ENCODE measurements at regions not wholly inside any gene's neighbourhood (a gene's known extent, or its start where the extent isn't known, plus 50 kb on each side); places are given as distances from the start of the nearest gene placed in this dataset.

DNA sequence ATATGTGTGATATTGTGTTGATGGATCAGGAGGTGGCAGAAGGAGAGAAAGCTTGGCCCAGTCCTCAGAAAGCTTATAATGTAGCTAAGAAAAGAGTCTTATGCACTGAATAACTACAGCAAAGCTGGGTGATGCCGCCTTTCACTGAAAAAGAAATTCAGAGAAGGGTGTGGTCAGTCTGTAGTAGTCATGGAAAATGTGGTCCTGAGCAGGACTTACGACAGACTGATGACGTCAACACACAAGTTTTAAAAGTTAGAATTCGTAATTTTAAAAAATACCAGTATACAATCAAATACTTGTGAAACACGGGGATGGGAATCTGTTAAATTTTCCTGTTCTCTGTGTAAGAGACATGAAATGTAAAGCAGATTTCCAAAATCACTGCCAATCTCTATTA lies 87.0 kb upstream of the RAPGEF2 start:
- Histone ChIP-seq H3K9ac (ENCODE audit: low read depth in 1 of 2, low read length in 2 of 2) (no peak overlapping the region), H3K4me3 (ENCODE audit: low read length in 2 of 2) (no peak overlapping the region), H3K4me1 (ENCODE audit: control insufficient read depth in 2 of 2, insufficient read depth in 2 of 2, low read length in 2 of 2) (no peaks in the 10 kb centered on the region), H3K27me3 (ENCODE audit: control insufficient read depth in 2 of 2, insufficient read depth in 2 of 2, low read length in 2 of 2) (no peaks in the 10 kb centered on the region), H3K9me3 (ENCODE audit: control insufficient read depth in 2 of 2, low read length in 2 of 2) (no peaks in the 10 kb centered on the region), H3K27ac (ENCODE audit: low read depth in 2 of 2, low read length in 2 of 2) (no peak overlapping the region), H3K36me3 (ENCODE audit: control insufficient read depth in 2 of 2, insufficient read depth in 2 of 2, low read length in 2 of 2) (no peaks in the 10 kb centered on the region)

DNA sequence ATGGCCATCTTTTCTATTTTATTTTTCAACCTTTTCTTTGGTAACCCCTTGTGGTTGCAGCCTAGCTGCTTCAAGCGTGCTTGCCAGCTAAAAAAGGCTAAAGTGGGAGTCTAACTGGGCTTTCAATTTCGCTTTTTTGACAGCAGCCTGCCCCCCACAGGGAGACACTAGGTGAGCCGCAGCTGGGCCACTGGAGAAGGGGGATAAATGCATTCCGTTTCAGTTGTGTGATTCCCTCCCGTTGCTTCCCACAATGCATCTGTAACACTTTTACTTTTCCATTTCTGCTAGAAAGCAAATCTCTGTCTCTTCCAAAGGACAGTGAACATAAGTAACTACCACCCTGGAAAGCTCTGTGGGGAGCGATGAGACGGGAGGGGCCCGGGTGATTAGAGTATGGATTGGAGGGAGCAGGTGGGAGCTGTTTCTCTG lies 86.3 kb upstream of the RAPGEF2 start:
- Histone ChIP-seq H3K4me3 (ENCODE audit: low read length in 2 of 2) (no peak overlapping the region), H3K36me3 (ENCODE audit: control insufficient read depth in 2 of 2, insufficient read depth in 2 of 2, low read length in 2 of 2) (no peaks in the 10 kb centered on the region), H3K9ac (ENCODE audit: low read depth in 1 of 2, low read length in 2 of 2) (no peak overlapping the region), H3K4me1 (ENCODE audit: control insufficient read depth in 2 of 2, insufficient read depth in 2 of 2, low read length in 2 of 2) (no peaks in the 10 kb centered on the region), H3K9me3 (ENCODE audit: control insufficient read depth in 2 of 2, low read length in 2 of 2) (no peaks in the 10 kb centered on the region), H3K27ac (ENCODE audit: low read depth in 2 of 2, low read length in 2 of 2) (no peak overlapping the region), H3K27me3 (ENCODE audit: control insufficient read depth in 2 of 2, insufficient read depth in 2 of 2, low read length in 2 of 2) (no peaks in the 10 kb centered on the region)

DNA sequence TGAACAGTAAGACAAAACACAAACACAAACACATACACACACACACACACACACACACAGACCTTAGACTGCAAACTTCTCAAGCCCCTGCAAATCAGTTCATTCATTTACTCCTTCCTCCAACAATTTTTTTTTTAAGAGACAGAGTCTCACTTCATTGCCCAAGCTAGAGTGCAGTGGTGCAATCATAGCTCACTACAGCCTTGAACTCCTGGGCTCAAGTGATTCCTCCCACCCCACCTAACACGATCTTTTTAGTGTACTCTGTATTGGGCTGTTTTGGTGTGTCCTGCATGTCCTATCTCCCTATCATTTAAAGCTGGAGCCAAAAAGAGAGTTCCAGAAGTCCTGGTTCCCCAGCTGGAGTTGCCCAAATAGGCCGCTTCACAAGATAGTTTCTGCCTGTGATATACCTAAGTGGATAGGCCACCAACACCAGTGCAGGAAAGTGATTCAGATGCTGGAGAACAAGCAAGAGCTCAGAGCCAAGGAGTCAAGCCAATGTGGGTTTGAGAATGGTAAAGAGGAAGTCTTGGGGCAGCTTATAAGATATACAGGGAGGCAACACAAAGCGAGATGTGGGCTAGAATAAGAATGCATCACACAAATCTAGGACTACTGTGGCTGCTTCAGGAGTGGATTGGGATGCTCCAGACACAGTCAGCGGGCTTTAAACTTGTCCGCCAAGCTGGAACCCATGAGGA lies 85.4 kb upstream of the RAPGEF2 start:
- H3K4me1 ChIP-seq (ENCODE audit: control insufficient read depth in 2 of 2, insufficient read depth in 2 of 2, low read length in 2 of 2) = no peaks in the 10 kb centered on the region
- no peak overlapping the region for H3K27ac ChIP-seq (ENCODE audit: low read depth in 2 of 2, low read length in 2 of 2)
- H3K36me3 ChIP-seq (ENCODE audit: control insufficient read depth in 2 of 2, insufficient read depth in 2 of 2, low read length in 2 of 2) = no peaks in the 10 kb centered on the region
- no peak overlapping the region for H3K4me3 ChIP-seq (ENCODE audit: low read length in 2 of 2)
- no peaks in the 10 kb centered on the region for H3K9me3 ChIP-seq (ENCODE audit: control insufficient read depth in 2 of 2, low read length in 2 of 2)
- no peaks in the 10 kb centered on the region for H3K27me3 ChIP-seq (ENCODE audit: control insufficient read depth in 2 of 2, insufficient read depth in 2 of 2, low read length in 2 of 2)
- H3K9ac ChIP-seq (ENCODE audit: low read depth in 1 of 2, low read length in 2 of 2) = no peak overlapping the region

DNA sequence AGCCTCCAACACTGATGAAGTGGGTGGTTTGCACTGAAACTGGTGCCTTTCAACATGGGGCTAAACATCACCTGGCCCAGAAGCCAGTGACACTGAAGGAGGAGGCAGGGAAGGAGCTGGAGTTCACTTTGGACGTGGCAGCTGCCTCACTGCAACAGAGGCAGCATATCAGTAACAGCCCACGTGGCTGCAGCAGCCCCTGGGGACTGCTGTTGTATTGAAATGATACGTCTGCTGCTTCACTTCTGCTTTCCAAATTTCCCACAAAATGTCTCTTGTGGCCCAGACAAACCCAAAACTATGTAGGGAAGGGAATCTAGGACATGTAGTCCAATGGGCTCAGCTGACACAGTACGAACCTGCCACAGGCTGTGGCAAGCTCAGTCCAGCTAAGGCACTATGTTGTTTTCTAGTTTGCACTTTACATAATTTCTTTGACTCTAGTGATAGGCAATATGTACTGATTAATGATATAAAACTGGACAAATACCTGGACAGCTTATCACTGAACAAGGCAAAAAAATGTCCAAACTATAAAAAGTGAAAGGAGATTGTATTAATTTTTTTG lies 84.7 kb upstream of the RAPGEF2 start:
- Histone ChIP-seq H3K36me3 (ENCODE audit: control insufficient read depth in 2 of 2, insufficient read depth in 2 of 2, low read length in 2 of 2) (no peaks in the 10 kb centered on the region), H3K4me1 (ENCODE audit: control insufficient read depth in 2 of 2, insufficient read depth in 2 of 2, low read length in 2 of 2) (no peaks in the 10 kb centered on the region), H3K27ac (ENCODE audit: low read depth in 2 of 2, low read length in 2 of 2) (no peak overlapping the region), H3K4me3 (ENCODE audit: low read length in 2 of 2) (no peak overlapping the region), H3K9me3 (ENCODE audit: control insufficient read depth in 2 of 2, low read length in 2 of 2) (no peaks in the 10 kb centered on the region), H3K27me3 (ENCODE audit: control insufficient read depth in 2 of 2, insufficient read depth in 2 of 2, low read length in 2 of 2) (no peaks in the 10 kb centered on the region), H3K9ac (ENCODE audit: low read depth in 1 of 2, low read length in 2 of 2) (no peak overlapping the region)

DNA sequence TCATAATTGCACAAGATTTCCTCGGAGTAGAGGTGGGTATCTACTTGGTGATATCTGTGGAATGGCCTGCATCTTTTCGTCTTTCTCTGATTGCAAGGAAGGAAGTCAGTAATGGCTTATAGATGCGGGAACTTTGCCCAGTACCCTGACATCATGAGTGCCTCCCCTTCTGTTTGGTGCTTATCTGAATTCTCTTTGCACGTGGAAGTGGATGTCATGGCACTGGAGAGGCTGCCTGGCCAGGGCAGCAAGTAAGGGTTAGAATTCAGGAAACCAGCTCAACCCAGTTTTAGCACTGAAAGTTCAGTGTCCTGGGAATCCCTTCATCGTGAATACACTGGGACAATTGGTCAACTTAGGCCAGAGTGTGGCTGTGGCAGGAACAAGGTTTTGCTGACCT lies 83.5 kb upstream of the RAPGEF2 start:
- H3K36me3 ChIP-seq (ENCODE audit: control insufficient read depth in 2 of 2, insufficient read depth in 2 of 2, low read length in 2 of 2) = no peaks in the 10 kb centered on the region
- H3K9me3 ChIP-seq (ENCODE audit: control insufficient read depth in 2 of 2, low read length in 2 of 2) = no peaks in the 10 kb centered on the region
- H3K9ac ChIP-seq (ENCODE audit: low read depth in 1 of 2, low read length in 2 of 2) = no peak overlapping the region
- no peaks in the 10 kb centered on the region for H3K4me1 ChIP-seq (ENCODE audit: control insufficient read depth in 2 of 2, insufficient read depth in 2 of 2, low read length in 2 of 2)
- H3K4me3 ChIP-seq (ENCODE audit: low read length in 2 of 2) = no peak overlapping the region
- H3K27ac ChIP-seq (ENCODE audit: low read depth in 2 of 2, low read length in 2 of 2) = no peak overlapping the region
- no peaks in the 10 kb centered on the region for H3K27me3 ChIP-seq (ENCODE audit: control insufficient read depth in 2 of 2, insufficient read depth in 2 of 2, low read length in 2 of 2)

DNA sequence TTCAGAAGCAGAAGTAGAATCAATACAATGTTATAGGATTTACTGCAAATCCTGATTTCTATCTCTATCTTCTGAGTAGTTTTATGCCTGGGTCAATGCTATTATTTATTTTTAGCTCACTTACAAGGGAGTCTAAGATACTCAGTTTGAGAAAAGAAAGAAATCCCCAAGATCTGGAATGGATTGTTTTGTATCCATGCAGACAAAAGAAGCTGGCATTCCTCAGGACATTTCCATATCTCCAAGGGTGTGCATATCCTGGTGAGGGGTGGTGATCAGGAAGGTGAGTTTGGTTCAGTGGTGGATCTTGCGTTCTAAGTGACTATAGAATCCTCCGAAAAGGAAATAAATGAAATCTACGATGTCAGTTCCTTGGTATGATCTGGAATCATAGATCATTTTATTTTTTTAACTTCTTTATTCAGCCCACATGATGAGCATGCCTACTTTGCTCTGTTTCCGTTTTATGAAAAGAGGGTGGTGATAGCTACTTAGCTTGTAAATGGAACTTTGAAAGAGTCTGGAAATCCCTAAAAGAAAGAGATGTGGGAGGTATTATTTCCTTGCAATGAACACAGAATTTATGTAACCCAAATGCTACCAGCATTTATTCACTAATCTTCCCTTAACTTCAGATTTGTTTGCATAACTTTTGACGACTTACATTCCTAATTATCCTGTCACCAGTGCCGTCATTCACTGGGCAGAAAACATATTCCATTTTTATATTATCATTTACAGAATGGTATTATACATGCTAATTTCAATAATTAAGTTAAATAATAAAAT lies 81.1 kb upstream of the RAPGEF2 start:
- no peak overlapping the region for H3K4me3 ChIP-seq (ENCODE audit: low read length in 2 of 2)
- no peaks in the 10 kb centered on the region for H3K36me3 ChIP-seq (ENCODE audit: control insufficient read depth in 2 of 2, insufficient read depth in 2 of 2, low read length in 2 of 2)
- H3K27me3 ChIP-seq (ENCODE audit: control insufficient read depth in 2 of 2, insufficient read depth in 2 of 2, low read length in 2 of 2) = no peaks in the 10 kb centered on the region
- no peak overlapping the region for H3K9ac ChIP-seq (ENCODE audit: low read depth in 1 of 2, low read length in 2 of 2)
- no peak overlapping the region for H3K27ac ChIP-seq (ENCODE audit: low read depth in 2 of 2, low read length in 2 of 2)
- H3K9me3 ChIP-seq (ENCODE audit: control insufficient read depth in 2 of 2, low read length in 2 of 2) = no peaks in the 10 kb centered on the region
- no peaks in the 10 kb centered on the region for H3K4me1 ChIP-seq (ENCODE audit: control insufficient read depth in 2 of 2, insufficient read depth in 2 of 2, low read length in 2 of 2)

DNA sequence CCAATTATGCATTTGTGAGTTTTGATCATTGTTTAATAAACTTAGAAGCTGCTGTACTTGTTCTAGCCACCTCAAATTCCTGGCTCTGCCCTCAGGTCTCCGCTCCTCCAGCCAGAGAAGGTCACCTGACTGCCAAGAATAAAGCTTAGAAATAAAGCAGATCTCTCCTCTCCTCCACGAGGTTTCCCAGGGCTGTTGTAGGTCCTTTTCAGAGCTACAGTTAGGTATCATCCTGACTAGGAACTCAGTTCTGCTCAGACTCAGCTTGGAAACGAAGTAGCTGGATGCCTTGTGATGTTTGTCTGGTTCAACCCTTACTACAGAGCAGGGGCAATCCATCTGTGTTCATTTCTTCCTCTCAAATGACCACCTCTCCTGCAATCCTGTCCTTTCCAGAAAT lies 79.1 kb upstream of the RAPGEF2 start:
- no peak overlapping the region for H3K27ac ChIP-seq (ENCODE audit: low read depth in 2 of 2, low read length in 2 of 2)
- H3K4me3 ChIP-seq (ENCODE audit: low read length in 2 of 2) = no peak overlapping the region
- no peaks in the 10 kb centered on the region for H3K36me3 ChIP-seq (ENCODE audit: control insufficient read depth in 2 of 2, insufficient read depth in 2 of 2, low read length in 2 of 2)
- H3K9ac ChIP-seq (ENCODE audit: low read depth in 1 of 2, low read length in 2 of 2) = no peak overlapping the region
- H3K4me1 ChIP-seq (ENCODE audit: control insufficient read depth in 2 of 2, insufficient read depth in 2 of 2, low read length in 2 of 2) = no peaks in the 10 kb centered on the region
- no peaks in the 10 kb centered on the region for H3K9me3 ChIP-seq (ENCODE audit: control insufficient read depth in 2 of 2, low read length in 2 of 2)
- H3K27me3 ChIP-seq (ENCODE audit: control insufficient read depth in 2 of 2, insufficient read depth in 2 of 2, low read length in 2 of 2) = no peaks in the 10 kb centered on the region

DNA sequence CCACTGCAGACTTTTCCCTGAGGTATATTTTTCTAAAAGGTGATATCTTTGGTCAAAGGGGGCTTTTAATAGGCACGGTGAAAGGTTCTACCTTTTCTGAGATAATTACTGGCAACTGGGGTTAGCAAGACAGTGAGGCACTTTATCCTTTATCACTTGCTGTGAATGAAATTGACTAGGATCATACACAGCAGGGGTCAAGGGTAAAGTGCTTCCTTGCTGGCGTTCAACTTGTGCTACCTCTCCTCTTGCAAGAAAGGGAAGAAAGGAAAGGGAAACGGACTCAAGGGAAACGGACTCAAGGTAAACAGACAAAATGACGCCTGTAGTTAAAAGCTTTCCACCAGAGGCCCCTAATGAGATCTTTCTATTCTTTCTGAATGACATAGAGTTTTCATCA lies 78.6 kb upstream of the RAPGEF2 start:
- H3K27ac ChIP-seq (ENCODE audit: low read depth in 2 of 2, low read length in 2 of 2) = no peak overlapping the region

DNA sequence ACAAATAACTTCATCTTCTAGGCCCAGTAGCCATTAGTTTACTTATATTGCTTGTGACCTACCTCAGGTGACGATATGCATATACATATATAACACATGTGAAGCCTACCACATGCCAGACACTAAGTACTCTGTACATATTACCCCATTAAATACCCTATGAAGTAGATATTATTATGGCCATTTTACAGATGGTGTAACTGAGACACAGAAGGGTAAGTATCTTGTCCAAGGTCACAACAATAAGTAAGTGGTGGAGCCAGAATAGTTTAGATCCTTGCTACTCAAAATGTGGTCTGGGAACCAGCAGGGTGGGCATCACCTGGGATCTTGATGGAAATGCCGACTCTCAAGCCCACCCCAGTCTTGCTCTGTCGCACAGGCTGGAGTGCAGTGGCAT lies 78.1 kb upstream of the RAPGEF2 start:
- H3K4me1 ChIP-seq (ENCODE audit: control insufficient read depth in 2 of 2, insufficient read depth in 2 of 2, low read length in 2 of 2) = no peaks in the 10 kb centered on the region
- no peak overlapping the region for H3K4me3 ChIP-seq (ENCODE audit: low read length in 2 of 2)
- H3K27me3 ChIP-seq (ENCODE audit: control insufficient read depth in 2 of 2, insufficient read depth in 2 of 2, low read length in 2 of 2) = no peaks in the 10 kb centered on the region
- no peaks in the 10 kb centered on the region for H3K9me3 ChIP-seq (ENCODE audit: control insufficient read depth in 2 of 2, low read length in 2 of 2)
- no peaks in the 10 kb centered on the region for H3K36me3 ChIP-seq (ENCODE audit: control insufficient read depth in 2 of 2, insufficient read depth in 2 of 2, low read length in 2 of 2)
- H3K27ac ChIP-seq (ENCODE audit: low read depth in 2 of 2, low read length in 2 of 2) = no peak overlapping the region
- no peak overlapping the region for H3K9ac ChIP-seq (ENCODE audit: low read depth in 1 of 2, low read length in 2 of 2)

More for the DNA sequence above, 78.6 kb upstream of the RAPGEF2 start:
- Histone ChIP-seq H3K36me3 (ENCODE audit: control insufficient read depth in 2 of 2, insufficient read depth in 2 of 2, low read length in 2 of 2) (no peaks in the 10 kb centered on the region), H3K9me3 (ENCODE audit: control insufficient read depth in 2 of 2, low read length in 2 of 2) (no peaks in the 10 kb centered on the region), H3K4me1 (ENCODE audit: control insufficient read depth in 2 of 2, insufficient read depth in 2 of 2, low read length in 2 of 2) (no peaks in the 10 kb centered on the region), H3K27me3 (ENCODE audit: control insufficient read depth in 2 of 2, insufficient read depth in 2 of 2, low read length in 2 of 2) (no peaks in the 10 kb centered on the region), H3K4me3 (ENCODE audit: low read length in 2 of 2) (no peak overlapping the region), H3K9ac (ENCODE audit: low read depth in 1 of 2, low read length in 2 of 2) (no peak overlapping the region)

DNA sequence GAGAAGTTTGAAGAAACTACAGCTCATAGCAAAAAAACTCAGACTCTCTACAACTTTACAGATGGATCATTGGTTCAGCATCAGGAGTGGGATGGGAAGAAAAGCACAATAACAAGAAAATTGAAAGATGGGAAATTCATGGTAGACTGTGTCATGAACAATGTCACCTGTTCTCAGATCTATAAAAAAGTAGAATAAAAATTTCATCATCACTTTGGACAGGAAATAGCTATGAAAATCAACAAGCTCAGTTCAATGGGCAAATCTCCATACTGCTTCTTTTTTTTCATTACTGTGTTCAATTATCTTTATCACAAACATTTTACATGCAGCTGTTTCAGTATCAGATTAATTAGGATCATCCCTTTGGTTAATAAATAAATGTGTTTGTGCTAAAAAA lies 76.5 kb upstream of the RAPGEF2 start:
- Histone ChIP-seq H3K27me3 (ENCODE audit: control insufficient read depth in 2 of 2, insufficient read depth in 2 of 2, low read length in 2 of 2) (no peaks in the 10 kb centered on the region), H3K9ac (ENCODE audit: low read depth in 1 of 2, low read length in 2 of 2) (no peak overlapping the region), H3K27ac (ENCODE audit: low read depth in 2 of 2, low read length in 2 of 2) (no peak overlapping the region), H3K4me1 (ENCODE audit: control insufficient read depth in 2 of 2, insufficient read depth in 2 of 2, low read length in 2 of 2) (no peaks in the 10 kb centered on the region), H3K9me3 (ENCODE audit: control insufficient read depth in 2 of 2, low read length in 2 of 2) (no peaks in the 10 kb centered on the region), H3K36me3 (ENCODE audit: control insufficient read depth in 2 of 2, insufficient read depth in 2 of 2, low read length in 2 of 2) (no peaks in the 10 kb centered on the region), H3K4me3 (ENCODE audit: low read length in 2 of 2) (no peak overlapping the region)

Data from mucosa of rectum (tissue), 2 donors.